NCI-H1417 treated with DMSO at 0.1 percent for 48 hours (cell line): ENCODE measurements at regions not wholly inside any gene's neighbourhood (a gene's known extent, or its start where the extent isn't known, plus 50 kb on each side); places are given as distances from the start of the nearest gene placed in this dataset.

Experiments
- DNase-seq: peaks from one replicate; lab custom pipeline; 2025; lab: John Stamatoyannopoulos, UW

DNA sequence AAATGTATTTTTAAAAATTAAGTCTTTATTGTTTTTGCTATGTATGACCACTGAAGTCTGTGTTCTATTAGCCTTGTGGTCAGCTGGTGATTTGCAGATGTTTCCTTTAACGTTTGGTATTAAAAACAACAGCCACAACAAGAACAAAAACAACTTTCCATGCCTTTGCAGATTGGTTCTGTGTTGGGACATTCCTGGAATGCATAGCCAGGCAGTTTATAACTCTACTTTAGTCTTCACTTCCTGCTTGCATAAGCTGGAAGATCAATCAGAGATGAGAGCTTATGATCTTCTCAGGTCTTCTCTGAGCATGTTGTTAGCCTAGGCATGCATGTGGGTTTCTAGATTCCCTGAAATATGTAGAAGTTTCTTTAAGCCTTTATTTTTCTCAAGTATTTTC lies 58.9 kb upstream of the SEMA3C start:
- DNase-seq = no peak

- no peak for DNase-seq
Observed at GRCh38 chr7:80974396-80975358, 55.8 kb upstream of the SEMA3C start.

DNA sequence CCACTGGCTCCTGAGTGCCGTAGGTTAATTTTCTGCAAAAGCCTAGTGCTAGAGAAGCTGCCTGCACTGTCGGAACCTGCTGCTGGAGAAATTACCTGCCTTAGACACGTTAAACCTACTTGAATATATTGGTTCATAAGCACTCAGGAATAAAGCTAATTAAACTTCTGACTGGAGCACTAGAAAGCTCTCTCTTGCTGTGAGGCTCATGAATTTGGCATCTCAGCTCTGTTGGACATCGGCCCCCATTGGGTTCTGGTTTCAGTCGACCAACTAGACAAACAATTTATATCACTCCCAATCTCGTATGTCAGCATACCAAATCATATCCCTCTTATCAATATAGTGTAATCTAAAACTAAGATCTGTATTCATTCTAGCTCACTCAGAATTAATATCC lies 52.4 kb upstream of the SEMA3C start:
- no peak for DNase-seq
